Ishikawa (cell line): ENCODE measurements at regions not wholly inside any gene's neighbourhood (a gene's known extent, or its start where the extent isn't known, plus 50 kb on each side); places are given as distances from the start of the nearest gene placed in this dataset.

Source experiments
- CEBPB ChIP-seq: IDR thresholded peaks from 2 replicates; pipeline ENCODE4 v1.6.1; 2012
- CREB1 ChIP-seq: IDR thresholded peaks from 2 replicates; pipeline ENCODE4 v1.6.1; 2012; ENCODE audit warnings: low read depth
- EGR1 ChIP-seq: IDR thresholded peaks from 2 replicates; pipeline ENCODE4 v1.6.1; 2012
- EP300 ChIP-seq: IDR thresholded peaks from 2 replicates; pipeline ENCODE4 v1.6.1; 2012; ENCODE audit warnings: borderline replicate concordance
- FOXM1 ChIP-seq: IDR thresholded peaks from 2 replicates; pipeline ENCODE4 v1.6.1; 2012; ENCODE audit warnings: low read depth, borderline replicate concordance
- NFIC ChIP-seq: IDR thresholded peaks from 2 replicates; pipeline ENCODE4 v1.6.1; 2012
- RAD21 ChIP-seq: IDR thresholded peaks from 2 replicates; pipeline ENCODE4 v1.6.1; 2012; ENCODE audit warnings: low read depth
- REST ChIP-seq: IDR thresholded peaks from 2 replicates; pipeline ENCODE4 v1.6.1; 2012; ENCODE audit warnings: low read depth, mild to moderate bottlenecking
- TAF1 ChIP-seq: IDR thresholded peaks from 2 replicates; pipeline ENCODE4 v1.6.1; 2012; ENCODE audit warnings: low read depth, mild to moderate bottlenecking
- TCF12 ChIP-seq: IDR thresholded peaks from 2 replicates; pipeline ENCODE4 v1.6.1; 2012; ENCODE audit warnings: low read depth
- TEAD4 ChIP-seq: IDR thresholded peaks from 2 replicates; pipeline ENCODE4 v1.6.1; 2012
- USF1 ChIP-seq: IDR thresholded peaks from 2 replicates; pipeline ENCODE4 v1.6.1; 2012
- YY1 ChIP-seq: IDR thresholded peaks from 2 replicates; pipeline ENCODE4 v1.6.1; 2012; ENCODE audit warnings: low read depth
- ZBTB7A ChIP-seq: IDR thresholded peaks from 2 replicates; pipeline ENCODE4 v1.6.1; 2012; ENCODE audit warnings: low read depth
- TF ChIP-seq, protein P1 (sequence below): IDR thresholded peaks from 2 replicates; pipeline ENCODE4 v1.6.1; 2012

GRCh38 chr2:16063251-16063850 is 123.0 kb downstream of the MYCN start:
- TF ChIP-seq TCF12, result no peak
- TF ChIP-seq TEAD4, result no peak
- no peak for TF ChIP-seq NFIC
- TF ChIP-seq RAD21, result no peak
- no peak for TF ChIP-seq CEBPB
- no peak for TF ChIP-seq TAF1
- no peak for TF ChIP-seq USF1
- TF ChIP-seq ZBTB7A, result no peak
- no peak for TF ChIP-seq YY1
- no peak for TF ChIP-seq CREB1
- TF ChIP-seq EGR1, result no peak
- no peak for TF ChIP-seq REST
- TF ChIP-seq FOXM1, result no peak
- TF ChIP-seq EP300, result no peak
- TF ChIP-seq, protein P1, sequence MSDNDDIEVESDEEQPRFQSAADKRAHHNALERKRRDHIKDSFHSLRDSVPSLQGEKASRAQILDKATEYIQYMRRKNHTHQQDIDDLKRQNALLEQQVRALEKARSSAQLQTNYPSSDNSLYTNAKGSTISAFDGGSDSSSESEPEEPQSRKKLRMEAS, result no peak

- TF ChIP-seq CEBPB (no peak), USF1 (no peak), EGR1 (no peak), TCF12 (no peak)
Measured at GRCh38 chr2:16062471-16063250, 122.3 kb downstream of the MYCN start.

DNA sequence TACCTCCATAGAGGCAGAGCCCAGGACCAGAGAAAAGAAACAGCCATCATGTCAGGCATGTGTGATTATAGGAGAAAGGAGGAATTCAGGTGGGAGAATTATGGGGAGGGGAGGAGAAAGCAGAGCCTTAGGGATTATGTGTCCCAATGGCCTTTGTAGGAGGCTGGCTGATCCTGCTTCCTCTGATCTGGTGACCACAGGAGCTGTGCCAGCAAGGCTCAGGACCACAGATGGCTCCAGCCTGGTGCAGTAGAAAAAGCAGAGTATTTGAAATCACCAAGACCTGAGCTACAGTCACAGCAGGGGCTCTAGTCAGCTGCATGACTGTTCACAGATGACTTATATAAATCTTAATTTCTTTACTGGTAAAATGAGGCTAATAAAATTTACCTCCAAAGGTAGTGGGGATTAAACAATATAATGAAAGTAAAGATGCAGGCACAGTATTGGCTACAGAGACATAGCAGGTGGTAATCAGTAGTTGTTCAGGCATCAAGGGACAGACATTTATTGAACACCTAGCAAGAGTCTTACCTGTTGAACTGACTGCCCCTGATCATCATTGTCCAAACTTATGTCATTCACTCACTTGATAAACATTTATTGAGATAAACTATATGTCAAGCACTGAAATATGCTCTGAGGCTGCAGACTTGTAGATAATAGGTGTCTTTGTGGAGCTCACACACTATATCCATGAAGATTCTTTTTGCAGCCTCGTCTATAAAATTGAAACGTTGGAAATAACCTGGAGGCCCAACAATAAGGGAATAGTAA is 121.3 kb downstream of the MYCN start:
- TF ChIP-seq ZBTB7A, result no peak
- no peak for TF ChIP-seq USF1
- TF ChIP-seq REST, result no peak
- TF ChIP-seq TAF1, result no peak
- TF ChIP-seq NFIC, result no peak

DNA sequence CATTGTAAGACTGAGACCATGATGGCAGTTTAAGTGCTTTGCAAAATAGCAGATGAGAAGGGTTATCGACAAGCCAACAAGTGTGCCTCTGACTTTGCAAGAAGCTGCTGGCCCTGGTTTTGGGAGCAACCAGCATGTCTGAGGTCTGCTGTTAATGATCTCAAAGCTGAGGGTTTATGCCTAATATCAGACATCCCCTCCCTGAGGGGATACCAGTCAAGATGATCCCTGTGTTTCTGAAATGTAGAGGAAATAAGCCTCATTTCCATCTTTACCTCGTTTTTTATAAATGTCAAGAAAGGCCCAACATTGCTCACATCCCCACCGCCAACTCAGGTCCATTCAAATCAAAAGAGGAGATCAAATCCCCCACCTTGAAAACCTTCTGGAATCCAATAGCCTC is 120.6 kb downstream of the MYCN start:
- TF ChIP-seq ZBTB7A (no peak), EGR1 (no peak), FOXM1 (no peak), USF1 (no peak)
- TF ChIP-seq, protein P1, result no peak

GRCh38 chr2:16060125-16060935 is 120.0 kb downstream of the MYCN start:
- TF ChIP-seq CEBPB (no peak), TCF12 (no peak)
- TF ChIP-seq, protein P1, result no peak
